SK-N-SH (cell line): ENCODE measurements at regions not wholly inside any gene's neighbourhood (a gene's known extent, or its start where the extent isn't known, plus 50 kb on each side); places are given as distances from the start of the nearest gene placed in this dataset.

Source experiments
- CTCF ChIP-seq: fragments of 200-600 bp; sonication (generic); IDR thresholded peaks from 2 replicates; pipeline ENCODE4 v1.6.1; 2017; ENCODE audit warnings: antibody characterized with exemption, mild to moderate bottlenecking, moderate library complexity
- EP300 ChIP-seq, 2 experiments: IDR thresholded peaks; 2 replicates each; pipeline versions ENCODE4 v1.4.0 to v1.6.1; 2012; ENCODE audit warnings: borderline replicate concordance in 1 of 2, low read depth in 1 of 2, low read length in 1 of 2
- FOXM1 ChIP-seq: IDR thresholded peaks from 2 replicates; pipeline ENCODE4 v1.4.0; 2012; ENCODE audit warnings: low read depth, mild to moderate bottlenecking
- GABPA ChIP-seq: IDR thresholded peaks from 2 replicates; pipeline ENCODE4 v1.4.0; 2012; ENCODE audit warnings: low read depth, mild to moderate bottlenecking
- MEF2A ChIP-seq: IDR thresholded peaks from 2 replicates; pipeline ENCODE4 v1.4.0; 2012; ENCODE audit warnings: low read depth, borderline replicate concordance
- MXI1 ChIP-seq: IDR thresholded peaks from 2 replicates; pipeline ENCODE4 v1.6.1; 2012; ENCODE audit warnings: mild to moderate bottlenecking, low read depth, low read length, improper control_type of control experiment
- NFIC ChIP-seq: IDR thresholded peaks from 2 replicates; pipeline ENCODE4 v1.4.0; 2012; ENCODE audit warnings: borderline replicate concordance
- REST ChIP-seq: IDR thresholded peaks from 2 replicates; pipeline ENCODE4 v1.6.1; 2012; ENCODE audit warnings: mild to moderate bottlenecking, low read depth, low read length, moderate library complexity
- SMC3 ChIP-seq: IDR thresholded peaks from 2 replicates; pipeline ENCODE4 v1.6.1; 2012; ENCODE audit warnings: low read depth, low read length, improper control_type of control experiment
- YY1 ChIP-seq: IDR thresholded peaks from 2 replicates; pipeline ENCODE4 v1.4.0; 2012; ENCODE audit warnings: low read depth, mild to moderate bottlenecking
- TF ChIP-seq, protein P1 (sequence below): IDR thresholded peaks from 2 replicates; pipeline ENCODE4 v1.4.0; 2012; ENCODE audit warnings: low read depth

DNA sequence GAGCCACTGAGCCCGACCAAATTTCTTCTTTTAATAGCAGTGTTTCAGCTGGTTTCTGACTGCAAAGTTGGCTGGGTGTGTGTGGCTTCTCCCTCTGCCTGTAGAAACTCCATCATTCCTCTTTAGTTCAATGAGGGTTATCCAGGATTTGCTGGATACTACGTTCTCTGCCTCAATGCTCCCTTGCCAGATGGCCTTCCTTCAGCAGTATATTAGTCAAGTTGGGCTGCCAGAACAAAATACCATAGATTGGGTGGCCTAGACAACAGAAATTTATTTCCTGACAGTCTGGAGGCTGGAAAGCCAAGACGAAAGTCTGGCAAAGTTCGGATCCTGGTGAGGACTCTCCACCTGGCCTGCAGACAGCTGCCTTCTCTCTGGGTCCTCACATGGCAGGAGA is 103.7 kb downstream of the NOG start:
- TF ChIP-seq NFIC (no peak), CTCF (no peak), REST (no peak), MXI1 (no peak), GABPA (no peak), SMC3 (no peak), EP300 (IDR thresholded peaks at IDR 0.05; ENCODE audit: borderline replicate concordance in 1 of 2, low read depth in 1 of 2, low read length in 1 of 2) (no peak), YY1 (no peak), FOXM1 (no peak), MEF2A (no peak)
- TF ChIP-seq, protein P1, sequence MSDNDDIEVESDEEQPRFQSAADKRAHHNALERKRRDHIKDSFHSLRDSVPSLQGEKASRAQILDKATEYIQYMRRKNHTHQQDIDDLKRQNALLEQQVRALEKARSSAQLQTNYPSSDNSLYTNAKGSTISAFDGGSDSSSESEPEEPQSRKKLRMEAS: no peak
